Activated CD8-positive, alpha-beta memory T cell treated with anti-CD3 and anti-CD28 coated beads, Interleukin-2, amount 10 ng/mL, durations not matched to agents 7 days and 5 days (primary cell): ENCODE measurements at regions not wholly inside any gene's neighbourhood (a gene's known extent, or its start where the extent isn't known, plus 50 kb on each side); places are given as distances from the start of the nearest gene placed in this dataset.

Experiments
- ATAC-seq: fragments of 150-1000 bp; cut with Tn5 transposase; one replicate; pipeline ENCODE4 v1.10.0; 2021; ENCODE audit warnings: moderate library complexity
- CTCF ChIA-PET: fragments of 350-600 bp; sonication (Branson Sonifier 250); formaldehyde crosslinking; loops from one replicate; lab custom pipeline; 2021; ENCODE audit warnings: antibody characterized with exemption; lab: Charles Lee
- DNase-seq: peaks from one replicate; pipeline ENCODE4 v3.0.0-alpha.2; 2020
- H3K27ac Mint-ChIP-seq: one replicate; pipeline ENCODE4 v1.8.0; 2021; ENCODE audit warnings: mild to moderate bottlenecking, mixed read lengths
- H3K27me3 Mint-ChIP-seq: one replicate; pipeline ENCODE4 v1.8.0; 2021; ENCODE audit warnings: mixed read lengths
- H3K36me3 Mint-ChIP-seq: one replicate; pipeline ENCODE4 v1.8.0; 2021; ENCODE audit warnings: mild to moderate bottlenecking, mixed read lengths
- H3K4me1 Mint-ChIP-seq: one replicate; pipeline ENCODE4 v1.8.0; 2021; ENCODE audit warnings: mixed read lengths
- H3K4me3 Mint-ChIP-seq: one replicate; pipeline ENCODE4 v1.8.0; 2021; ENCODE audit warnings: mild to moderate bottlenecking, moderate library complexity, mixed read lengths
- H3K9me3 Mint-ChIP-seq: one replicate; pipeline ENCODE4 v1.8.0; 2022; ENCODE audit warnings: low read depth, mixed read lengths

DNA sequence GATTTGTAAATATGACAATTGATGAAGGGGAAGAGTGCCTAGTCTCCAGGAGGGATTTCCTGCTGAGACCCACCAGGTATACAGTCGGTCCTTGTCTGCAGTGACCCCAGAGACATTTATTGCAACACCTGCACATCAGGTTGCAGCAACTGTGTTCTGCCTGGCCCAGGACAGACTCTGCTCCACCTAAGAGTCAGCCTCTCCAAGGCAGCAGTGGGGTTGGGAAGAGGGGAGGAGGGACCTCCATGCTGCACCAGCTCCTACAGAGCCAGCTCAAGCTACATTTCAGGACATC lies 120.4 kb upstream of the IRF2BP2 start:
- peaks cover 3% of the 10 kb centered on the region for H3K36me3 Mint-ChIP-seq
- no peak overlapping the region for H3K4me3 Mint-ChIP-seq
- peaks cover 72% of the 10 kb centered on the region for H3K4me1 Mint-ChIP-seq
- no peaks in the 10 kb centered on the region for H3K27me3 Mint-ChIP-seq
- CTCF ChIA-PET: interaction anchor here (1.3 to 1.7 kb wide), 4 partner anchors 118 to 196 kb away, joined by 3 to 5 read pairs (median 4); partner anchors contain the start of gene IRF2BP2
- peak overlapping the region; percentile 88 for H3K27ac Mint-ChIP-seq
- DNase-seq: no peak
- no peaks in the 10 kb centered on the region for H3K9me3 Mint-ChIP-seq
- no peak for ATAC-seq

DNA sequence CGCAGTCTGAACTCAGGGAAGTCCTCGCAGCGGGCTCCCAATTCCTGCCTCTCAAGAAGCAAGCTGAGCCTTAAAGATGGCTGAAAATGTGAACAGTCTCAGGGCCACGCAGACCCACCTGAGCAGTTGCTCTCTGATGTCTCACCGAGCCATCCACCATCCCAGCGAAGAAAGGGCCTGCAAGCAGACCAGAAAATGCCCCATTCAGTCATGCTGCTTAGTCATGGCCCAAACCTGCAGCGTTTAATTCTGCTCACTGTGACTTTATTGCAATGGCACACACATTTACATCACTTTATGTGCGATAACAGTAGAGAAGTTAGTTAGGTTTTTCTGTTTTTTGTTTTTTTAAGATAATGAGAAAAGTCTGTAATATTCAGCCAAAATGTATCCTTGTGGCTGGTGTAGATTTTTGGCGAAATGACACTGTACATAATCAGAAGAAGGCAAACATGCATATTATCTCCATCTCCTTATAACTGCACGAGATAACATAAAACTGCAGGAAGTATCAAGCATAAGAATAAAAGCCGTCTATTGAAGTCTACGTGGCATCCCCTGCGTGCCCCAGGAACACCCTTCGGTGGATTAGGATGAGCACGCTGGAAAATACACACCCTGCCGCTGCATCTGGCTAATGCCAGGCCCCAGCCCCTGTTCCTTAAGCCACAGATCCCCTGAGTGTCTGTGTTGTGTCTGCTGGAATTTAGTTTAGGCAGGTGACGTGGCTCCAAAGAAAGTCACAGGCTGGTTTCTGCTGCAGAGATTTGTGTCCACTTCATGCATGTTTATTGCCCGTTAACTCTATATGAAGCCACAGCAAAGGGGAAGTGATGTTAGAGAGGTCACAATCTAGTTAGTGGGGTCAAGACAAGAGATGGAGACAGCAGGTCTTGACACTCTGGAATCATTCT lies 119.8 kb upstream of the IRF2BP2 start:
- no peaks in the 10 kb centered on the region for H3K9me3 Mint-ChIP-seq
- CTCF ChIA-PET: interaction anchor here (0.6 to 1.7 kb wide), 3 partner anchors 43 to 121 kb away, joined by 3 to 5 read pairs (median 4); no protein-coding TSS in a partner anchor
- no peak overlapping the region for H3K4me3 Mint-ChIP-seq
- ATAC-seq (no peak), DNase-seq (no peak)
- no peaks in the 10 kb centered on the region for H3K27me3 Mint-ChIP-seq
- peaks cover 78% of the 10 kb centered on the region for H3K4me1 Mint-ChIP-seq
- peaks cover 3% of the 10 kb centered on the region for H3K36me3 Mint-ChIP-seq
- peak overlapping the region; percentile 88 for H3K27ac Mint-ChIP-seq

DNA sequence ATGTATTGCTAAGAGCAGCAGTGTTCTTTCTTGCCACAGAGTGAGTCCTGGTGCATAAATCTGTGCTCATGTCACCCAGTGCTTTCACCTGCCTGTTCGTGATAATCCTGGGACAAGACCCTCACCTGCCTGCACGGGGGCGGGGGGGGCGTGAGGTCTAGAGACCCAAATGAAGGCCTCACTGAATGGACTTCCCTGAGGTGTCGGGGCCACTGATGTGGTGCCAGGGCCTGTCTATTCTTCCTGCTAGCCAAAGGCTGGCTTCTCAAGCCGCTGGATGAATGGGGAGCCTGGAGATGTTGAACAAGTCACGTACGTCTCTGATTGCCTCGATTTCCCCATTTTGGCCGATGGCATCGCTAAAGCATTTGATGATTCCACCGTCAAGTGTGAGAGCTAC lies 118.8 kb upstream of the IRF2BP2 start:
- DNase-seq (no peak), ATAC-seq (no peak)
- CTCF ChIA-PET: no interaction called here
- H3K9me3 Mint-ChIP-seq: no peaks in the 10 kb centered on the region
- H3K4me3 Mint-ChIP-seq: no peak overlapping the region
- H3K27me3 Mint-ChIP-seq: no peaks in the 10 kb centered on the region
- H3K36me3 Mint-ChIP-seq: peaks cover 3% of the 10 kb centered on the region
- peaks cover 89% of the 10 kb centered on the region for H3K4me1 Mint-ChIP-seq
- H3K27ac Mint-ChIP-seq: peak overlapping the region; percentile 13

DNA sequence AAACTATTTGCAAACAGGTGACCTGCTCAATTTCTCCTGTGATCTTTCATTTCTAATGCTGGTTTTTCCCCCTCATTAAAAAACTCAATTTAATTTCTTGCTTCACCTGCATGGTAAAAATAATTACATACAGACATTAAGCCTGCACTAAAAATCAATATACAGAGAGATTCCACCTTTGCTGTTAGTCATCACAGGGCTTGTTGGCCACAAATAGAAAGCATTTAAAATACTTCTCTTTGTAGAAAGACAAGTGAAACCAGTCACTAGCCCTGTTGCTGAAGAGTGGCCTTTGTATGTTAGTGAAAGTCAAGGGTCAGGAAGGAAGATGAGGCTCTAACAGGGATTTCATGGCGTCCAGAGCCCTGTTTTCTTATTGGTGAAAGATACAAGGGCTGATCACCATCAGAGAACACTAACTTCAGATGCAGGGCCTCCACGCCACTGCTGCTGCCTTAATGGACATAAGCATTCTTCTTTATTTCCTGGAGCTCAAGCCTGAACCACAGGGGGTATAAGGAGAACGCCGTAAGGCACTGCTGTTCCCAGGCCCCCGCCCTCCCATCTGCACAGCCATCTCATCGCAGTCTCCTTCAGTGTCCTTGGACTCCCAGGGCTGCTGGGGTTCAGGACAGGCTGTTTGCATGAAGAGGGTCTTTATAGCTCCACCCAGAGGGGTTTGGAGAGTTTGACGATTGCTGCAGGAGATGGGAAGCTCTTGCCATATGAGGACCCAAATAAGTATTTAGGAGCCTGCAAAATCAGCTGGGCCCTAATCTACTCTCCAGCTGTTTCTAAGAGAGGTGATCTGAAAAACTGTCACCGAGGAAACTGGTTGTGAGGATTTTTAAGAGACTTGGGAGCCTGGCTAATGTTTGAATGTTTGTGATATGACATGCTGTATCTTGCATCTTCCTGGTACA lies 117.3 kb upstream of the IRF2BP2 start:
- CTCF ChIA-PET: no interaction called here
- no peak overlapping the region for H3K4me3 Mint-ChIP-seq
- H3K9me3 Mint-ChIP-seq: no peaks in the 10 kb centered on the region
- peaks cover 95% of the 10 kb centered on the region for H3K4me1 Mint-ChIP-seq
- DNase-seq: no peak
- H3K36me3 Mint-ChIP-seq: peaks cover 2% of the 10 kb centered on the region
- peak overlapping the region; percentile 98 for H3K27ac Mint-ChIP-seq
- no peaks in the 10 kb centered on the region for H3K27me3 Mint-ChIP-seq
- no peak for ATAC-seq

DNA sequence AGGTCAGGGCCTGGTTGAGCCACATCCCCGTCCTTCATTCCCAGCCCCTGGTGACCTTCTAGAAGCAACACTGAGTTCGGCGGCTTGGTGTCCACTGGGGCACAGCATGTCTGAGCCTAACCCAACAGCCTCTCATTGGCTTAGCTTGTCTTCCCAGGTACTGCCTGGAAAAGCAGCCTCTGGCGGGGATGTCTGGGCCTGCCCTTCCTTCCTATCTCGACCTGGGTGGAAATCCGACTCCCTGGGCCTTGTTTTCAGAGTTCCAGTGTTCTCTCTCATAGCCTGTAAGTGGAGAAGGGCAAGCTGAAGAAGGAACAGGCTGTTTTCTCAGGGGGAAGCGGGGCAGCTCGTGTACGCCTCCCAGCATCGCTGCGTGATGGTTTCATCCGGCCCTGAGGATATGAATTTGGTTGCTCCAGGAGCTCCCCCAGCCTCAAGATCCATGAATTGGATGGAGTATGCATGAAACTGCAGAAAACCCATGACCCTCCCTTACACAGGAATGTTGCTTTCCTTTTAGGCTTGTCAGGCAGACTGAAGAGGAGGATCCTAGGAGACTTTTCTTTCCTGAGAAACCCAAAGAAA lies 116.5 kb upstream of the IRF2BP2 start:
- CTCF ChIA-PET: interaction anchor here (1.0 to 1.6 kb wide), 2 partner anchors 143 to 227 kb away, joined by 3 to 5 read pairs; no protein-coding TSS in a partner anchor
- Mint-ChIP-seq H3K36me3 (peaks cover under 1% of the 10 kb centered on the region), H3K4me1 (peaks cover 89% of the 10 kb centered on the region), H3K27ac (peak overlapping the region; percentile 98), H3K9me3 (no peaks in the 10 kb centered on the region), H3K4me3 (peak overlapping the region; percentile 66), H3K27me3 (no peaks in the 10 kb centered on the region)
- ATAC-seq (no peak), DNase-seq (no peak)

DNA sequence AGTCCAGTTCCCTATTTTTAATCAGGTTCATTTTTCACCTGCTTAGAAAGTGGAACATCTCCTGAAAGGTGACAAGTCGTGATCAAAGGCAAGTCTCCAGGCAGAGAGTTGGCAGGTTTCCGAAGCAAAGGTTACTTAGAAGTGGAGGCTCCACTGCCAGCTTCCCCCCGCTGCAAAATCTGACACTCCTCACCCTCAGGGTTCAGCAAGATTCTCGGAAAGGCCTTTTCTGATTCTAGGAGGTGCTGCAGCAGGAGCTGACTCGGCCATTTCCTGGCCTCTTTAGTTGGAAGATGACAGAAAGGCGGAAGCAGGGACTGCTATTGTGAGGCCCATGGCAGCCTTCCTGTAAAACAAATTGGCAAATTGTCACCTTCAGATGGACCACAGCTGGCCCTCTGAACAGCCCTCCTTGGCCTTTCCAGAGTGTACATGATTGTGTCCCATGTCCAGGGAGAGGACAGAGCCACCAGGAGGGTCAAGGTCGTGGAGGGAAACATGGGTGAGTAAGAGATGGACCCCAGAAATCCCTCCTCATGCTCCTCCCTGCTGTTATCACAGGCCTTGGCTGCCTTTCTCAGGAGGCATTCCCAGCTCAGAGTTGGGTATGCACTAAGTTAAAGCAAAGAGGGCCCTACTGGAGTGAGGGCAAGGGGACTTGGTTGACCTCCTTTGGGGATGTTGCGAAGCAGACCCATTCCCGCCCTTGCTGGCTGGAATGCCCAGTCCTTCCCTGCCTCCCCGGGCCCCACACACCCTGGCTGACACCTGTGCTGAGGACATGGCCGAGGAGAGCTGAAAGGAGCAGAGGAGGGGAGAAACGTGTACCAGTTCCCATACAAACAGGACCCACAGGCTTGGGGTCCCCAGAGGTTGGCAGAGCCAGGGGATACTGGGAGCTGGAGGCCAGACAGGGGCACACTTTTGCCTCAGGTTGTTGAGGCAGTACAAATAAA lies 115.5 kb upstream of the IRF2BP2 start:
- Mint-ChIP-seq H3K9me3 (no peaks in the 10 kb centered on the region), H3K4me1 (peaks cover 81% of the 10 kb centered on the region), H3K4me3 (peak overlapping the region; percentile 66), H3K27ac (peak overlapping the region; percentile 98), H3K27me3 (no peaks in the 10 kb centered on the region), H3K36me3 (no peaks in the 10 kb centered on the region)
- peak; percentile 39 for ATAC-seq
- CTCF ChIA-PET: interaction anchor here (0.7 to 2.6 kb wide), 10 partner anchors 31 to 358 kb away, joined by 3 to 17 read pairs (median 4); no protein-coding TSS in a partner anchor
- peak; percentile 78 for DNase-seq

DNA sequence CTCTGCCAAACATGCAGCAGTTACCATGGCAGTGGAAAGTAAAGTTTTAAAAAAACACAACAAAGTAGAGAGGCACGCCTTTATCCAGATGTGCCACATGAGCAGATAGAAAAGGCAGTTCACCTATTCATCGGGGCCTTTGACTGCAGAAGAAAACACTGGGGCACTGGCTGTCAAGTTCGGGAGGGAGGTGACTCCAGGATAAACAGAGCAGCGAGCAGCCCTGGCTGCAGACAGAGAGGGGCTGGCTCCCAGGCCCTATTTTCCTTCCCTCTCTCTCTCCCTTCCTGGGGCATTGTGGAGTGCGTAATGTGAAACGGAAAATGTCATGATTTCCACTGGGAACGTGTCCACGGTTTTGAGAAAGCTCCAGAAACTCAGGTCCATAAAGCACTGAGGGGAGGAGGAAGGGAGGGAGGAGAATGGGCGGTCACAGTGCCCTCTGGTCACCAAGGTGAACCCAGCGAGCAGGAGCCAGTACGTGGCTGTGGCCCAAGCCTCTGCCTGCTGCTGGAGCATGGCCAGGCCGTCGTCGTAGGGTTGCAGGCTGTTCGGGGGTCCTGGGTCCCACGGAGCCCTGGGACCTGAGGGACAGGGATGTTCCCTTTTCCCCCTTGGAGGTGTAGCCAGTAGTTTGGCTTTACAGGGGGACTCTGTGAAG lies 114.7 kb upstream of the IRF2BP2 start:
- ATAC-seq (peak; percentile 48), DNase-seq (peak; percentile 56)
- H3K27me3 Mint-ChIP-seq: no peaks in the 10 kb centered on the region
- H3K9me3 Mint-ChIP-seq: no peaks in the 10 kb centered on the region
- CTCF ChIA-PET: interaction anchor here (0.8 to 2.6 kb wide), 11 partner anchors 9 to 359 kb away, joined by 3 to 17 read pairs (median 5); partner anchors contain the start of gene IRF2BP2
- peak overlapping the region; percentile 98 for H3K27ac Mint-ChIP-seq
- no peaks in the 10 kb centered on the region for H3K36me3 Mint-ChIP-seq
- peaks cover 73% of the 10 kb centered on the region for H3K4me1 Mint-ChIP-seq
- peak overlapping the region; percentile 66 for H3K4me3 Mint-ChIP-seq

DNA sequence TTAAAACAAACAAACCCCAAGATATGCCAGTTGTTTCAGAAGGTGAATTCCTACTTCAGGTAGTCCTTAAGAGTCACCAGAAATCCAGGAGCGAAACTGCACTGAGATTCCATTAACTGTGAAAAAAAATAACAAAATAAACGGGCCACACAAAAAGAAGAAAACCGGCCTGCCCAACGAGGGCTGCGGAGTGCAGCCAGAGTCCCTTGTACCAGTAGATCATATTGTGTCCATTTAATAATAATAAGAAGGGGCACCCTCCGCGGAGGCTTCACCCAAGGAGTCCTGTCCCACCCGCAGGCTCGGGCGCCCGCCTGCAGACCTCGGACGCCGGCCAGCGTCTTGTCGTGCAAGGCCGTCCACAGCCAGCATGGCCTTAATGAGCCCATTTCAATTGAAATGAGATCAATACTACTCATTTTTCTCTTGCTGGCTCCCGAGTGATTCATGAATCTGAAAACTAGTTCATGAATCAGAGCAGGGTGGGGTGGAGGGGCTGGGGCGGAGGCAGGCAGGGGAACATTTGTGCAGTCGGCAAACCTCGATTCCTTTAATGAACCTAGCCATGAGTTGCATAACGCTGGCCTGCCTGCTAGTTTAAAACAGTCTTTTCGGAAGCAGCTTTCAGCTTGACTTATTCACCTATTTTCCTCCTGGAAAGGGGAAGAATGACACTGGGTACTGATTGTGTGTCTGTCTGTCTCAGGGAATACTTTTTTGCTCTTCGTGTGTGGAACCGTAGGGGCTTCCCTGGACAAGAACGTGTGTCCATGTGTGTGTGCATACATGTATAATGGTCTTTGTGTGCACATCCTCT lies 113.1 kb upstream of the IRF2BP2 start:
- peak overlapping the region; percentile 98 for H3K27ac Mint-ChIP-seq
- H3K27me3 Mint-ChIP-seq: no peaks in the 10 kb centered on the region
- ATAC-seq (peak; percentile 1), DNase-seq (peak; percentile 56)
- H3K4me3 Mint-ChIP-seq: peak overlapping the region; percentile 66
- no peaks in the 10 kb centered on the region for H3K9me3 Mint-ChIP-seq
- CTCF ChIA-PET: interaction anchor here (0.9 to 2.6 kb wide), 7 partner anchors 7 to 360 kb away, joined by 3 to 17 read pairs (median 3); no protein-coding TSS in a partner anchor
- peaks cover 57% of the 10 kb centered on the region for H3K4me1 Mint-ChIP-seq
- H3K36me3 Mint-ChIP-seq: no peaks in the 10 kb centered on the region

DNA sequence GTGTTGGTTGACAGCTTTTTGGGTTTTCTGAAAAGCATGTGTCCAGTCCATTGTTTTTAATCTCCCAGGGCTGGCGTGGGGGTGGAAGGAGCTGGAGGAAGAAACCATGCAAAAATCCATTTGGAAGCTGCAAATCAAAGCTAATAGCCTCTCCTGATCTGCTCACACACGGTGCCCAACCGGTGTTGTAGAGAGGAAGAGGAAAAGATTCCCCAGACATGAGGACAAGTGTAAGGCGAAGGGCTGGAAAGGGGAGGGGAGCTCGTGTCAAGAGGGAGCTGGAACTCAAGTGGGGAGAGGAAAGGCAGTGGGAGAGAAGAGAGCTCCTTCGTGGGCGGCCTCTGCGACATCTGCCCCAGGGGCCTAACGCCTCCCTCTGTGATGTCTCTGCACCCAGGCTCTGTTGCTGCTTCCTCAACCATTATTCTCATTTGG lies 112.3 kb upstream of the IRF2BP2 start:
- CTCF ChIA-PET: interaction anchor here (0.9 to 1.4 kb wide), 2 partner anchors 23 to 125 kb away, joined by 3 read pairs; no protein-coding TSS in a partner anchor
- Mint-ChIP-seq H3K4me3 (no peak overlapping the region), H3K4me1 (peaks cover 52% of the 10 kb centered on the region), H3K27ac (peak overlapping the region; percentile 25), H3K9me3 (no peaks in the 10 kb centered on the region), H3K27me3 (no peaks in the 10 kb centered on the region), H3K36me3 (no peaks in the 10 kb centered on the region)
- DNase-seq (no peak), ATAC-seq (no peak)

DNA sequence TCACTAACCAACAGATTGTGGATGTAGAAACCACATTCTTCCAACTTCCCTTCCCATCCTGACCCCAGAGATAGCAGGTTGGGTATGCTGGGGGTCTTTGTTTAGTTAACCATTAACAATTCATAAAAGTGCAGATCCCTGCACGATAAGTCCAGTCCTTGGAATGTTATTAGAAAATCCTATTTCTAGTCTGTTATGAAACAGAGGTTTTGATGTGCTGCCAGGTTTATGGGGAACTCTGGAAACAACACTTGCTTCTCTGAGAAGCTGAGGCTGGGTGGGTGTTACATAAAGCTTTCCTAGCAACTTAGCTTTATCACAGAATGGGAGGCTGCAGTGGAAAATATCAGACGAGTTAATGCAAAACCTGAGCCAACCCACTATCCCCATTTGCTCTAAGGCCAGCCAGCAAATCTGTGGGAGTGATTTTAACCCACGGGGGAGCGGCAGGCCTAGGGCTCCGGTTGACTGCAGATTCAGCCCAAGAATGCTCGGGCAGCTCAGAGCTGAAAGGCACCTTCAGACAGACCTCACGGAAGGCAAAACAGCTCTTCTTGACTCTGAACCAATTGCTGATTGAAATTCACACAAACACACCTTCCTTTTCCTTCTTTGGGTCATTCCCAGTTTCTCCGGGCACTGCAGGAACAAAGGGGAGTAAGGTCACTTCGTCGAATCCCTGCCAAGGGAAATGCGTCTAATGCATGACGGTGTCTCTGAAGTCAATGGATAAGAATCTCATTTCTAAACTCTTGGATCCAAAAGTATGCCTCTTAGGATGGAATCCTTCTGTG lies 111.7 kb upstream of the IRF2BP2 start:
- no peak for ATAC-seq
- H3K4me3 Mint-ChIP-seq: no peak overlapping the region
- no peaks in the 10 kb centered on the region for H3K9me3 Mint-ChIP-seq
- peaks cover 46% of the 10 kb centered on the region for H3K4me1 Mint-ChIP-seq
- peak overlapping the region; percentile 25 for H3K27ac Mint-ChIP-seq
- no peaks in the 10 kb centered on the region for H3K27me3 Mint-ChIP-seq
- H3K36me3 Mint-ChIP-seq: no peaks in the 10 kb centered on the region
- no peak for DNase-seq
- CTCF ChIA-PET: interaction anchor here (0.9 to 1.4 kb wide), 3 partner anchors 11 to 124 kb away, joined by 3 read pairs; no protein-coding TSS in a partner anchor
